ACHN (cell line): ENCODE measurements at regions not wholly inside any gene's neighbourhood (a gene's known extent, or its start where the extent isn't known, plus 50 kb on each side); places are given as distances from the start of the nearest gene placed in this dataset.

Experiments
- DNase-seq: peaks from one replicate; pipeline ENCODE4 v3.0.0-alpha.2; 2015
- in situ Hi-C: cut with HindIII; loops from 2 replicates; pipeline ENCODE4 v1.10.0; 2017; ENCODE audit warnings: low sequenced_read_pairs, low pct_ligation_motif_present, low pct_unique_long_range_greater_than_20kb

GRCh38 chr6:74075896-74076295 is 379.9 kb downstream of the CD109 start:
- in situ Hi-C loops, result no loop called here
- no peak for DNase-seq

GRCh38 chr6:74075323-74075722 is 379.3 kb downstream of the CD109 start:
- DNase-seq, result no peak
- in situ Hi-C loops, result no loop called here

- DNase-seq, result no peak
- in situ Hi-C loops, result no loop called here
Observed at GRCh38 chr6:74074645-74075044, 378.6 kb downstream of the CD109 start.

- DNase-seq, result no peak
Observed at GRCh38 chr6:74073999-74074398, 378.0 kb downstream of the CD109 start.

GRCh38 chr6:74073429-74073828 is 377.4 kb downstream of the CD109 start:
- in situ Hi-C loops, result no loop called here
- no peak for DNase-seq

More at GRCh38 chr6:74073999-74074398, 378.0 kb downstream of the CD109 start:
- in situ Hi-C loops, result no loop called here

GRCh38 chr6:74071214-74071613 is 375.2 kb downstream of the CD109 start:
- no peak for DNase-seq
- in situ Hi-C loops, result no loop called here

GRCh38 chr6:74070711-74071110 is 374.7 kb downstream of the CD109 start:
- no peak for DNase-seq
- in situ Hi-C loops, result no loop called here

GRCh38 chr6:74070091-74070490 is 374.1 kb downstream of the CD109 start:
- in situ Hi-C loops, result no loop called here
- DNase-seq, result no peak

- DNase-seq, result no peak
- in situ Hi-C loops, result no loop called here
Observed at GRCh38 chr6:74069089-74069581, 373.1 kb downstream of the CD109 start.

GRCh38 chr6:74066168-74066871 is 370.3 kb downstream of the CD109 start:
- no peak for DNase-seq

GRCh38 chr6:74065705-74066104 is 369.7 kb downstream of the CD109 start:
- in situ Hi-C loops, result no loop called here
- DNase-seq, result no peak

More at GRCh38 chr6:74066168-74066871, 370.3 kb downstream of the CD109 start:
- in situ Hi-C loops, result no loop called here

GRCh38 chr6:74063391-74063790 is 367.4 kb downstream of the CD109 start:
- no peak for DNase-seq
- in situ Hi-C loops, result no loop called here

GRCh38 chr6:74061201-74061600 is 365.2 kb downstream of the CD109 start:
- in situ Hi-C loops, result no loop called here

GRCh38 chr6:74060354-74060753 is 364.4 kb downstream of the CD109 start:
- in situ Hi-C loops, result no loop called here

More at GRCh38 chr6:74061201-74061600, 365.2 kb downstream of the CD109 start:
- no peak for DNase-seq

GRCh38 chr6:74058606-74059005 is 362.6 kb downstream of the CD109 start:
- no peak for DNase-seq
- in situ Hi-C loops, result no loop called here

More at GRCh38 chr6:74060354-74060753, 364.4 kb downstream of the CD109 start:
- no peak for DNase-seq

- DNase-seq, result no peak
- in situ Hi-C loops, result no loop called here
Observed at GRCh38 chr6:74057326-74057725, 361.3 kb downstream of the CD109 start.

GRCh38 chr6:74054190-74054589 is 358.2 kb downstream of the CD109 start:
- in situ Hi-C loops, result no loop called here
- no peak for DNase-seq

- in situ Hi-C loops, result no loop called here
- DNase-seq, result no peak
Observed at GRCh38 chr6:74050921-74051320, 354.9 kb downstream of the CD109 start.

GRCh38 chr6:74048387-74048786 is 352.4 kb downstream of the CD109 start:
- no peak for DNase-seq
- in situ Hi-C loops, result no loop called here

GRCh38 chr6:74044417-74045096 is 348.6 kb downstream of the CD109 start:
- in situ Hi-C loops, result no loop called here
- peak; percentile 20 for DNase-seq
